ENCODE measurements at regions not wholly inside any gene's neighbourhood (a gene's known extent, or its start where the extent isn't known, plus 50 kb on each side); places are given as distances from the start of the nearest gene placed in this dataset.

DNA sequence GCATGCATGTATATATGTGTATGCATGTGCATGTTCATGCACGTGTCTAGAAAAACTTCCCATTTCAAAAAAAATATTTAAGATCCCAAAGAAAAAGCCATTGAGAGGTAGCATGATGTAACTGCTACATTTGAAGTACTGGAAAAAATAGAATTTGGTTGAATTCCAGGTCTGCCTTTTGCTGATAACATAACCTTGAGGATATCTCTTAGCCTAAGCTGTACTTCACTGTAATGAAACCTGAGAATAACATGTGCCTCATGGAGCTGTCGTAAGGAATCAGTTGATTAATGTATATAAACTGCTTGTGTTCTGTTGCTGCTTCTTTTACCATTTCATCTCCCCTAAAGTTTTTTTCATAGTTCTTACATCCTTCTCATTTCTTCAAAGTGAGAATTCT, 351.8 kb downstream of the GRIA2 start:
- no peaks in the 10 kb centered on the region for H3K4me1 ChIP-seq
- TF ChIP-seq, protein P1, sequence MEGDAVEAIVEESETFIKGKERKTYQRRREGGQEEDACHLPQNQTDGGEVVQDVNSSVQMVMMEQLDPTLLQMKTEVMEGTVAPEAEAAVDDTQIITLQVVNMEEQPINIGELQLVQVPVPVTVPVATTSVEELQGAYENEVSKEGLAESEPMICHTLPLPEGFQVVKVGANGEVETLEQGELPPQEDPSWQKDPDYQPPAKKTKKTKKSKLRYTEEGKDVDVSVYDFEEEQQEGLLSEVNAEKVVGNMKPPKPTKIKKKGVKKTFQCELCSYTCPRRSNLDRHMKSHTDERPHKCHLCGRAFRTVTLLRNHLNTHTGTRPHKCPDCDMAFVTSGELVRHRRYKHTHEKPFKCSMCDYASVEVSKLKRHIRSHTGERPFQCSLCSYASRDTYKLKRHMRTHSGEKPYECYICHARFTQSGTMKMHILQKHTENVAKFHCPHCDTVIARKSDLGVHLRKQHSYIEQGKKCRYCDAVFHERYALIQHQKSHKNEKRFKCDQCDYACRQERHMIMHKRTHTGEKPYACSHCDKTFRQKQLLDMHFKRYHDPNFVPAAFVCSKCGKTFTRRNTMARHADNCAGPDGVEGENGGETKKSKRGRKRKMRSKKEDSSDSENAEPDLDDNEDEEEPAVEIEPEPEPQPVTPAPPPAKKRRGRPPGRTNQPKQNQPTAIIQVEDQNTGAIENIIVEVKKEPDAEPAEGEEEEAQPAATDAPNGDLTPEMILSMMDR (IDR thresholded peaks at IDR 0.05), result no peak
- no peak for TF ChIP-seq POLR2A (IDR thresholded peaks at IDR 0.05)
- H3K36me3 ChIP-seq (ENCODE audit: low read depth, missing control alignments), result no peaks in the 10 kb centered on the region
- no peak overlapping the region for H3K27ac ChIP-seq
- H3K27me3 ChIP-seq, result no peaks in the 10 kb centered on the region
- DNase-seq, result no peak
- no peaks in the 10 kb centered on the region for H3K9me3 ChIP-seq
- no peak overlapping the region for H3K4me3 ChIP-seq
- intact Hi-C loops (cut with DNase I; ENCODE audit: low total_unique reads), result no loop called here
- 36 to 40% methylated on average over 2 of the region's 2 CpGs for WGBS, 2 donors

DNA sequence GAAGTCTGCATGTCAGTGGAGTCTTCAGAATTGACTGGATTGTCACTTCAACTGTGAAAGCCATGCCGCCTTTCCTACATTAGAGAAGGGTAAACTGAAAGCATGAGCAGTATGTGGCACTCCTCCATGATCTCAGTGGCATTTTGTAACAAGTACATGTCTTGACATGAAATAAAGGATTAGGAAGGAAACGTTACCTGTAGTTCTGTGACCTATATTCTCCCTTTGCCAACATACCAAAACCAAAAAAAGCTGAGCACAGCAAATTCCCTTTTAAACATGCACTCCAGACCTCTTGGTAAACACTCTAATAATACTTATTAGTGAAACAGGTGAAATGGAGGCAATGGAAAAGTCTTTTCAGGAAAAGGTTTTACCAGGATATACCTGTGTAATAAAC, 344.2 kb downstream of the GRIA2 start:
- no peak overlapping the region for H3K27ac ChIP-seq
- H3K36me3 ChIP-seq (ENCODE audit: low read depth, missing control alignments), result no peaks in the 10 kb centered on the region
- H3K4me3 ChIP-seq, result no peak overlapping the region
- H3K4me1 ChIP-seq, result no peaks in the 10 kb centered on the region
- H3K27me3 ChIP-seq, result no peaks in the 10 kb centered on the region
- intact Hi-C loops (cut with DNase I; ENCODE audit: low total_unique reads), result no loop called here
- H3K9me3 ChIP-seq, result no peaks in the 10 kb centered on the region
- no peak for TF ChIP-seq POLR2A (IDR thresholded peaks at IDR 0.05)
- TF ChIP-seq, protein P1 (IDR thresholded peaks at IDR 0.05), result no peak
- DNase-seq, result no peak
- WGBS, 2 donors, result 69 to 84% methylated on average over 2 of the region's 2 CpGs

DNA sequence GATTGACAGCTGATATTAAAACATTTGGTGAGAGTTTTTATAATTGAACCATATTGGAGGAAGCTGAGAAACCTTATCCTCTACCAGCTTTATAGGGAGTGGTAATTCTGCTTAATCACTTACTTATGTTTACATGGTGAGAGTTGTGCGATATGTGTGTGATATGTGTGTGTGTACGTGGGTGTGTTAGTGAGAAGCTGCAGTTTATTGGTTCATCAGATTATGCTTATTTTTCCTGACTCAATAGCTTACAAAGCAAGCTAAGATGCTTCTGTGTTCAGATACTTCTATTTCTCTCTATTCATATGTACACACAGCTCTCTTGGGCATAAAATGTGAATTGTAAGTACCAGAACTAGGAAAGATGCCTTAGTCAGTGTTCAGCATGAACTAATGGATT, 343.7 kb downstream of the GRIA2 start:
- TF ChIP-seq POLR2A (IDR thresholded peaks at IDR 0.05), result no peak
- TF ChIP-seq, protein P1 (IDR thresholded peaks at IDR 0.05), result no peak
- Histone ChIP-seq H3K27me3 (no peaks in the 10 kb centered on the region), H3K4me1 (no peaks in the 10 kb centered on the region), H3K4me3 (no peak overlapping the region), H3K36me3 (ENCODE audit: low read depth, missing control alignments) (no peaks in the 10 kb centered on the region), H3K27ac (no peak overlapping the region), H3K9me3 (no peaks in the 10 kb centered on the region)
- DNase-seq, result no peak
- intact Hi-C loops (cut with DNase I; ENCODE audit: low total_unique reads), result no loop called here
- WGBS, 2 donors, result 60 to 65% methylated on average over 2 of the region's 2 CpGs

DNA sequence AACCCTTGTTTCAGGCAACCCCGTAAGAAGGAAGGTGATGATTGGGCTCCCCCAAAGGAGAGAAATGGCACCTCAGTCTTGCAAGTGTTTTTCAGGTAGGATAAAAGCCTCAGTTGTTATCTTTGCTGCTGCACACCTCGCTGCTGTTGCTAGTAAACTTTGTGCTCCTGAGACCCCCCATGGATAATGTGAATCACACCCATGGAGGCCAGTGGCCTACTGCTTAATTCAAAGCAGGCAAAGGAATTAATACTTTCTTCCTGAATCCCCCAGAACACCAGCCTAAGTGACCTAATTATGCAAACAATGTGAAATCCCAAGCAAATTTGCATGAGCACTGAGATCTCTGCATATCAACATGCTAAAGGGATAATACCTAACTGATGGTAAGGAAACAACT, 337.5 kb downstream of the GRIA2 start:
- H3K27me3 ChIP-seq, result no peaks in the 10 kb centered on the region
- TF ChIP-seq, protein P1 (IDR thresholded peaks at IDR 0.05), result no peak
- TF ChIP-seq POLR2A (IDR thresholded peaks at IDR 0.05), result no peak
- no peak overlapping the region for H3K27ac ChIP-seq
- no peaks in the 10 kb centered on the region for H3K4me1 ChIP-seq
- DNase-seq, result no peak
- no peak overlapping the region for H3K4me3 ChIP-seq
- intact Hi-C loops (cut with DNase I; ENCODE audit: low total_unique reads), result no loop called here
- H3K36me3 ChIP-seq (ENCODE audit: low read depth, missing control alignments), result no peaks in the 10 kb centered on the region
- H3K9me3 ChIP-seq, result no peaks in the 10 kb centered on the region
- WGBS, 2 donors, result 88 to 91% methylated on average over 2 of the region's 2 CpGs

DNA sequence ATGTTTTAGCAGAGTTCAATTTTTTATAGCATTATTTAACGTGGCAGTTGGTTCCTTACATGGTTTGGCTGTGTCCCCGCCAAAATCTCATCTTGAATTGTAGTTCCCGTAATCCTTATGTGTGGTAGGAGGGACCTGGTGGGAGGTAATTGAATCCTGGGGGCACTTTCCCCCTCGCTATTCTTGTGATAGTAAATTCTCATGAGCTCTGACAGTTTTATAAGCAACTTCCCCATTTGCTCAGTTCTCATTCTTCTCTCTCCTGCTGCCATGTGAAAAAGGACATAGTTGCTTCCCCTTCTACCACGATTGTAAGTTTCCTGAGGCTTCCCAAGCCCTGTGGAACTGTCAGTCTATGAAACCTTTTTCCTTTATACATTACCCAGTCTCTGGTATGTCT, 329.5 kb downstream of the GRIA2 start:
- TF ChIP-seq POLR2A (IDR thresholded peaks at IDR 0.05), result no peak
- TF ChIP-seq, protein P1 (IDR thresholded peaks at IDR 0.05), result no peak
- Histone ChIP-seq H3K27me3 (no peaks in the 10 kb centered on the region), H3K27ac (no peak overlapping the region), H3K4me1 (no peaks in the 10 kb centered on the region), H3K36me3 (ENCODE audit: low read depth, missing control alignments) (no peaks in the 10 kb centered on the region), H3K9me3 (no peaks in the 10 kb centered on the region), H3K4me3 (no peak overlapping the region)
- 52 to 61% methylated on average over 5 of the region's 5 CpGs for WGBS, 2 donors
- intact Hi-C loops (cut with DNase I; ENCODE audit: low total_unique reads), result no loop called here
- DNase-seq, result no peak

All from testis (tissue), 2 donors.